ENCODE measurements at regions not wholly inside any gene's neighbourhood (a gene's known extent, or its start where the extent isn't known, plus 50 kb on each side); places are given as distances from the start of the nearest gene placed in this dataset.
"Not testable (repeated sequence)": the region's sequence is repeated elsewhere in the genome, so short reads cannot be mapped to it uniquely, and the experiment has no call there.

DNA sequence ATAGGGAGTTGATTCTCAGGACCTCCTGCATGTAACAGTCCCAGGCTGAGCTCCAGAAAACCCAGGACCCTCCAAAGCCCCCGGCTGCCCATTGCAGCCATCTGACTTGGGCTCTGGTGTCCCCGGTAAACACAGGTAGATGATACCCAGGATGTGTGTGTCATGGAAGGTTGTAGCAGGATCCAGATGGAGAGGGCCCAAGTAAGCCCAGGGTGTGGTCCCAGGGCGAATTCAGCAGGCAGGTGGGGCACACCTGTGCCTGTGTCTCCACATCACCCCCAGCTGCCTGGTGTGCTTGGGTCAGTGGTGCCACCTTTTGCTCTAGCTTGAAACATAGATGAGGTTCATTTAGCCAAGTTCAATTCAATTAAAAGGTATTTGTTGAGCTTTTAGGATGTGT lies 524.1 kb downstream of the GLRX3 start:
- no peak for DNase-seq (ENCODE audit: low spot score)

GRCh38 chr10:130661419-130661818 lies 525.2 kb downstream of the GLRX3 start:
- DNase-seq (ENCODE audit: low spot score): no peak

DNA sequence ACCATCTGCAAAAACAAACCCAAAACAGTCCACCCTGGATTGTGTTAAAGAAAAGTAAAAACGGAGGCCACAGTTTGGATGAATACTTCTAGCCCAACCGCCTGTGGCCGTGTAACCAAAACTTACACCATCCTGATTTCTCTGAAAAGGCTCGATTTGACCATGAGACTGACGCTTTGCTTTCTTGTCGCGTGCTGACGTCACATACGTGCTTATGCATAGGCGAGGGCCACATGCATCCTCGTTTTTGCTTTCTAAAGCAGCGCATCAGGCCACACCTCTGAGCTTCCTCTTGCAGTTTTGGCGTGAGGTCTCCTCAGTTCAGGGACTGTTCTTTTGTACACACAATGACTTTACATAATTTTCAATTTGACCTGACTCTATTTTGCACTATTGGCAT lies 526.6 kb downstream of the GLRX3 start:
- DNase-seq (ENCODE audit: low spot score): no peak

- DNase-seq (ENCODE audit: low spot score): no peak
These were observed 528.3 kb downstream of the GLRX3 start for GRCh38 chr10:130664526-130664925.

- DNase-seq (ENCODE audit: low spot score): no peak
These were observed 530.0 kb downstream of the GLRX3 start for GRCh38 chr10:130666215-130666614.

DNA sequence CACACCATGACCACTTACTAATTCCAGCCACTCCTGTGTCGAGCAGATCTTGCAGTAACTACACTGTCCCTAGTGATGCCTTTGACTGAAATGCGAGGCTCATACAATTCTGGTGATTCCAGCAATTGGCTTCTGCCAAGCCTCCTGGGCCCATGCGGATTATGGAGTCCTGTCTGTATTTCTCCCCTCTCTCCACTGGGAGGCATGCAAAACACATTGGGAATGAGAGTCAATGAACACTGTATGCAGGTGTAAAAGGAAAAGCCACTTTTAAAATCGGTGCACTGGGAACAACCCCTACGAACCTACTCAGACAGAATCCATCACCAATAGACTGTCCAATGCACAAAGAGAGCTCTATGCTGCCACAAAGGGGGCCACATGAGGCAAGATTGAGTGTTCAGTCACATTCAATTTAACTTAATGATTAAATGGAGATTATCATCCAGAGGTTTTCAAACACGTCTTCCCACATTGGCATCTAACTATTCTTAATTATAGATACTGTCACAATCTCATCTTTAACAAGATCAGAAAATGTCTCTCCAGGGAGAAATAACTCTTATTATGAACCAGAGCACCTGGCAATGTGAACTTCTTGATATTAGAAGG lies 550.6 kb downstream of the GLRX3 start:
- DNase-seq (ENCODE audit: low spot score): peak; percentile 55

- DNase-seq (ENCODE audit: low spot score): no peak
These were observed 551.4 kb downstream of the GLRX3 start for GRCh38 chr10:130687566-130687965.

GRCh38 chr10:130689743-130690626 lies 553.8 kb downstream of the GLRX3 start:
- DNase-seq (ENCODE audit: low spot score): no peak

GRCh38 chr10:130691776-130692175 lies 555.6 kb downstream of the GLRX3 start:
- DNase-seq (ENCODE audit: low spot score): no peak

- no peak for DNase-seq (ENCODE audit: low spot score)
These were observed 560.7 kb downstream of the GLRX3 start for GRCh38 chr10:130696870-130697269.

DNA sequence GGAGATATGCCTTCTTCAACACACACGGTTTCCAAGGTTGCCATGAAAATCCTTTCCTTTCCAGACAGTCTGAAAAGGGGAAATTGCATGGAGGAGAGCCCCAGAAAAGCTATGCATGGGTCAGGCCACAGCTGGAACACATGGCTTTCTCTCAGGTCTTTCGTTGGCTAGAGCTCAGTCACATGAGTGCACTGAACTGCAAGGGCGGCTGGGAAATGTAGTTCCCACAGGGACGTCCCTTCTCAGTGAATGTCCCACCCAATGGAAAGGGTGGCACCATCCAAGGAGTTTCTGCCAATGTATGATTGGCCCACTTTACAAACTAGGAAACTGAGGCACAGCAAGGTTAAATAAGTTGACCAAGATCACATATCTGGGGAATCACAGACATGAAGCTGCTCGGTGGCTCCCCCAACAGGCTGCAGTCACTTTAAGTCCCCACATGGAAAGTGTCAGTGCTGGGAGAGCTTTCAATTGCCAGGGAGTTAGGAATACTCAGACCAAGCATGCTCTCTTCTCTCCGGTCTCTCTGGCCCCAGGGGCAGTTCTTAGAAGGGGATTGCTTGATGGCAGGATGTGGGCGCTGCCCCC lies 571.3 kb downstream of the GLRX3 start:
- no peak for DNase-seq (ENCODE audit: low spot score)

- DNase-seq (ENCODE audit: low spot score): no peak
These were observed 572.4 kb downstream of the GLRX3 start for GRCh38 chr10:130708465-130709070.

- no peak for DNase-seq (ENCODE audit: low spot score)
These were observed 573.2 kb downstream of the GLRX3 start for GRCh38 chr10:130709415-130709814.

- DNase-seq (ENCODE audit: low spot score): no peak
These were observed 574.9 kb downstream of the GLRX3 start for GRCh38 chr10:130711072-130711471.

- no peak for DNase-seq (ENCODE audit: low spot score)
These were observed 576.9 kb downstream of the GLRX3 start for GRCh38 chr10:130713135-130713534.

GRCh38 chr10:130713731-130714130 lies 577.5 kb downstream of the GLRX3 start:
- DNase-seq (ENCODE audit: low spot score): no peak

GRCh38 chr10:130714742-130715467 lies 578.7 kb downstream of the GLRX3 start:
- no peak for DNase-seq (ENCODE audit: low spot score)

DNA sequence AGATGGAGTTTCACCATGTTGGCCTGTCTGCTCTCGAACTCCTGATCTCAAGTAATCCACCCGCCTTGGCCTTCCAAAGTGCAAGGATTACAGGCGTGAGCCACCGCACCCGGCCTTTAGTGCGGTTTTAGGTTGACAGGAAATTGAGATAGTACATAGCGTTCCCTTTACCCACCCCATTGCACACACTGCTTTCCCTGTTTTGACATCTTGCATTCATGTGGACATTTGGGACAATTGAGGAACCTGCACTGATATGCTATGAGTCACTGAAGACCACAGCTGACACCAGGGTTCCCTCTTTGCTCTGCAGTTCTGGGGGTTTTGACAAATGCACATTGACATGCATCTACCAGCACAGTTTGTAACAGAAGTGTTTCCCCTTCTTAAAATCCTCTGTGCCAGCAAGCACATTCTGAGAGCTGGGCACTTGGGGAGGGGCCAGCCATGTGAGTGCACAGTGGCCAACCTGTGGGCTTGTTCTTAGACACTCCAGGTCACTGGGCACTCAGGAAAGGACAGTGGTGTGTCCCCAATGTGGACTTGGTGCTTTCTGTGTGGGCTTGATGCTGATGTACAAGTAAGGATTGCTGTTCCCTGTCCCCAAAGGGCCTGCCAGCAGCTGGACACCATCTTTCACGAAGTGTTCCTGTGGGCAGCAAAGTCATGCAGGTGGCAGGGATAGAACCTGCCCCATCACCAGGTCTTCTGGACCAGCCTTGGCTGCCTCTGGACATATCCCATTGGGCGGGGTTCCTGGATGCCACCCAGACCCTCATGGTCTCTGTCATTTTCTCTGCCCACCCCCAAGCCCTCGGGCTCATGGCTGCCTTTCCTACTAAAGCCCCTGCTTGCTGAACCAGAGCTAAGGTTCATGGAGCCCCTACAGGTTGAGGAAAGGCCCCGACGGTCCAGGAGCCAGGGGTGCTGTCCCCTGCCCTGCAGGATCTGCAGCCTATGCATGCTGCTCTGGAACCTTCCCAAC lies 579.8 kb downstream of the GLRX3 start:
- DNase-seq (ENCODE audit: low spot score): no peak

DNA sequence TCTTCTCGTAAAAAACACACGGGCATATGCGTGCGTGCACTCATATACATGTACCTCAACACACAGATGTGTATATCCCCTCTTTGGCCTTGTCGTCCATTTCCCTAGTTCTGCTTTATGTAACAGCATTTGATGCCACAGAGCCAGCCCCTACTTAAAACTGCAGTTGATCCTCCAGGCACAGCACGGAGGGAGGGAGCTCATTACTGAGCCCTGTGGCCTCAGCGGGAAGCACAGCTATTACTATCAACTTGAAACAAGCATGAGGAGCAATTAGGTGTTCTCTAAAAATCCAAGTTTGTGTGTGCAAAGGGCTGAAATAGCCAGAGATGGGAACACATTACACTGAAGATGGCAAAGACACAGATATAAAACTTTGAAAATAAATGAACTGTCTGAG lies 580.9 kb downstream of the GLRX3 start:
- no peak for DNase-seq (ENCODE audit: low spot score)

GRCh38 chr10:130718744-130719447 lies 582.7 kb downstream of the GLRX3 start:
- not testable (repeated sequence) for DNase-seq (ENCODE audit: low spot score)

All from ecto neural progenitor cell (in vitro differentiated cells).